ENCODE measurements at regions not wholly inside any gene's neighbourhood (a gene's known extent, or its start where the extent isn't known, plus 50 kb on each side); places are given as distances from the start of the nearest gene placed in this dataset.
"Not testable (repeated sequence)": the region's sequence is repeated elsewhere in the genome, so short reads cannot be mapped to it uniquely, and the experiment has no call there.

DNA sequence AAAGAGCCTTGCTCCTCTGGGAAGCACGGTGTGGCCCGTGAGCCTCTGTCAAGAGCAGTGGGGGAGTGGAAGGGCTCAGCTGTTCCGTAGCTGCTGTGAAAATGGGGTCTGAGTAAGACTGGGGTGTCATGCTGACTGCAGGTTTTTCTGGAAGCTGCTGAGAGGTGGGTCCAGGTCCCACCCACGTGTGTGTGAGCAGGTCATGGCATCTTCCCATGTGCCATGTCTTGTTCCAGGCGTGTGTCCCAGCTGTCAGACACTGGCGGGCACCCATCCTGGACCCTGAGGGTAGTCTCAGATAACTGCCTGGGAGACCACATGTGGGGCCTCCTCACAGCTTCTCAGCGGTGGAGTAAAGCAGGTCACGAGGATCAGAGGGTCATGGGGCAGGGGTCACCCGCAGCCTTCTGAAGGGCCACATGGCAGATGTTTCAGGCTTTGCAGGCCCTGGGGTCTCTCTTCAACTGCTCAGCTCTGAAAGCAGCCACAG, 92.9 kb downstream of the NPIPB11 start:
- H3K27me3 ChIP-seq: no peaks in the 10 kb centered on the region
- DNase-seq (ENCODE audit: low spot score in 2 of 2): no peak
- TF ChIP-seq POLR2A (IDR thresholded peaks at IDR 0.05) (no peak), CTCF (IDR thresholded peaks at IDR 0.05) (no peak), EP300 (IDR thresholded peaks at IDR 0.05) (no peak), POLR2AphosphoS5 (IDR thresholded peaks at IDR 0.05) (no peak)
- H3K4me3 ChIP-seq: no peak overlapping the region
- peaks cover 6% of the 10 kb centered on the region for H3K4me1 ChIP-seq
- no peaks in the 10 kb centered on the region for H3K36me3 ChIP-seq
- no peaks in the 10 kb centered on the region for H3K9me3 ChIP-seq
- WGBS: 63% methylated on average over 4 of the region's 9 CpGs
- H3K27ac ChIP-seq: no peak overlapping the region

DNA sequence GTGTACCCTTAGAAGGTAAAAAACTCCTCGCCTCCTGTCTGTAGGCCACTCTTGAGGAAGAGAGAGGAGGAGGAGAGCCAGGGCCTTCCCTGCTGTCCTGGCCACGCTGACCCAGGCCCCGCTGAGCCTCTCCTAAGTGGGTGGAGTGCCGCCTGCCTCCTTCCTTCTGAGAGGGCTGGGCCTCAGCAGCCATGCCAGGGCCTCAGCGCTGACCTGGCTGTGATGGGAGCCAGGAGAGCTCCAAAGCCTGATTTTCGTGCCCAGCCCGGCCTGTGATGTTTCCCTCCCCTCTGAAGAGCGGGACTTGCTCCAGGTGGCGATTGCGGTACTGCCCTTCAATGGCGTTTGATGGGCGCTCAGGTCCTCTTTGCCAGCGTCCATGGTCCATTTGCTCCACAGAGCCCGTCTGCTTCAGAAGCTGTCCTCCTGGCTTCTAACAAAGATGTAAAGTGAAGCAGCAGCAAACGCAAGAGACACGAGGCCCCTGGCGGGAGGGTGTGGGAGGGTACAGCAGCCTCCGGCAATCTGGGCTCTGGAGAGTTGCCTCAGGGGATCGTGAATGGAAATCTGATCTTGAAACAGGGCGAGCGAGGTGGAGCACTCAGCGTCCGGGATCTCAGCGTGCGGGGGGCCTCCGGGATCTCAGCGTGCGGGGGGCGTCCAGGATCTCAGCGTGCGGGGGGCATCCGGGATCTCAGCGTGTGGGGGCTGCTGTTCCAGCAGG, 93.5 kb downstream of the NPIPB11 start:
- Histone ChIP-seq H3K4me1 (peaks cover under 1% of the 10 kb centered on the region), H3K36me3 (no peaks in the 10 kb centered on the region), H3K27me3 (no peaks in the 10 kb centered on the region), H3K27ac (no peak overlapping the region), H3K4me3 (no peak overlapping the region), H3K9me3 (no peaks in the 10 kb centered on the region)
- WGBS: 86% methylated on average over 23 of the region's 33 CpGs
- DNase-seq (ENCODE audit: low spot score in 2 of 2): no peak
- no peak for TF ChIP-seq POLR2AphosphoS5 (IDR thresholded peaks at IDR 0.05)
- no peak for TF ChIP-seq CTCF (IDR thresholded peaks at IDR 0.05)
- no peak for TF ChIP-seq POLR2A (IDR thresholded peaks at IDR 0.05)
- TF ChIP-seq EP300 (IDR thresholded peaks at IDR 0.05): no peak

DNA sequence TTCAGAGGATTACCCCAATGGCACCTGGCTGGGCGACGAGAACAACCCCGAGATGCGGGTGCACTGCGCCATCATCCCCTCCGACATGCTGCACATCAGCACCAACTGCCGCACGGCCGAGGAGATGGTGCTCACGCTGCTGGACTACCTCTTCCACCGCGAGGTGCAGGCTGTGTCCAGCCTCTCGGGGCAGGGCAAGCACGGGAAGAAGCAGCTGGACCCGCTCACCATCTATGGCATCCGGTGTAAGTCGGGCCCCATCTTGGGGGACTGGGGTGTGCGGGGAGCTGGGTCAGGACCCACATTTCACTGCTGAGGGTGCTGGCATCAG, 94.2 kb downstream of the NPIPB11 start:
- H3K27me3 ChIP-seq; H3K9me3 ChIP-seq; H3K4me3 ChIP-seq; H3K4me1 ChIP-seq; DNase-seq (ENCODE audit: low spot score in 2 of 2); H3K36me3 ChIP-seq; H3K27ac ChIP-seq: not testable (repeated sequence)
- 95% methylated on average over 4 of the region's 18 CpGs for WGBS

GRCh38 chr16:29311461-29312344, 94.8 kb downstream of the NPIPB11 start:
- Histone ChIP-seq H3K4me3 (no peak overlapping the region), H3K27ac (no peak overlapping the region), H3K27me3 (no peaks in the 10 kb centered on the region), H3K4me1 (no peaks in the 10 kb centered on the region), H3K9me3 (no peaks in the 10 kb centered on the region), H3K36me3 (no peaks in the 10 kb centered on the region)
- WGBS: 100% methylated on average over 7 of the region's 20 CpGs
- DNase-seq (ENCODE audit: low spot score in 2 of 2): no peak
- no peak for TF ChIP-seq POLR2A (IDR thresholded peaks at IDR 0.05)
- TF ChIP-seq EP300 (IDR thresholded peaks at IDR 0.05): no peak
- no peak for TF ChIP-seq CTCF (IDR thresholded peaks at IDR 0.05)
- TF ChIP-seq POLR2AphosphoS5 (IDR thresholded peaks at IDR 0.05): no peak

- H3K36me3 ChIP-seq: no peaks in the 10 kb centered on the region
- TF ChIP-seq POLR2A (IDR thresholded peaks at IDR 0.05): no peak
- TF ChIP-seq CTCF (IDR thresholded peaks at IDR 0.05): no peak
- TF ChIP-seq POLR2AphosphoS5 (IDR thresholded peaks at IDR 0.05): no peak
- TF ChIP-seq EP300 (IDR thresholded peaks at IDR 0.05): no peak
- H3K4me3 ChIP-seq: no peak overlapping the region
- no peaks in the 10 kb centered on the region for H3K27me3 ChIP-seq
- no peak for DNase-seq (ENCODE audit: low spot score in 2 of 2)
- WGBS: 76% methylated on average over 4 of the region's 11 CpGs
- no peaks in the 10 kb centered on the region for H3K4me1 ChIP-seq
- no peaks in the 10 kb centered on the region for H3K9me3 ChIP-seq
- no peak overlapping the region for H3K27ac ChIP-seq
These were observed 95.6 kb downstream of the NPIPB11 start for GRCh38 chr16:29310852-29311314.

DNA sequence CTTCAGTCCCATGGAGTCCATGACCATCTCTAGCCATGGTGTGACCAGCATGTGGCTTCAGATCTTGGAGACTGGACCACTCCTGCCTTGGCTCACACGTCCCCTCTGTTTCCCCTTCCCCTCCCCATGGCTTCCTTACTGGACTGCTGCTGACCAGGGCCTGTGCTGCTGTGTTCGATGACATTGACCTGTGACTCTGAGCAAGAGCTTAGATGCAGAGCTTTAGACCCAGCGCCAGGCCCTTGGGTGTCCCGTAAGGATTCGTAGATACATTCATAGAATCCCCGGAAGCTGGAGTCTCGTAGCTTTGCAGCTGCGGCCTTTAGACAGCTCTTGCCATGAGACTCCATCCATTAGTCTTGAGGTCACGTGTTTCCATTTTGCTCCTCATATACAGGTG, 96.3 kb downstream of the NPIPB11 start:
- 96% methylated on average over 9 of the region's 9 CpGs for WGBS
- H3K27me3 ChIP-seq; H3K4me1 ChIP-seq; H3K36me3 ChIP-seq; H3K9me3 ChIP-seq; H3K4me3 ChIP-seq; H3K27ac ChIP-seq; DNase-seq (ENCODE audit: low spot score in 2 of 2): not testable (repeated sequence)

DNA sequence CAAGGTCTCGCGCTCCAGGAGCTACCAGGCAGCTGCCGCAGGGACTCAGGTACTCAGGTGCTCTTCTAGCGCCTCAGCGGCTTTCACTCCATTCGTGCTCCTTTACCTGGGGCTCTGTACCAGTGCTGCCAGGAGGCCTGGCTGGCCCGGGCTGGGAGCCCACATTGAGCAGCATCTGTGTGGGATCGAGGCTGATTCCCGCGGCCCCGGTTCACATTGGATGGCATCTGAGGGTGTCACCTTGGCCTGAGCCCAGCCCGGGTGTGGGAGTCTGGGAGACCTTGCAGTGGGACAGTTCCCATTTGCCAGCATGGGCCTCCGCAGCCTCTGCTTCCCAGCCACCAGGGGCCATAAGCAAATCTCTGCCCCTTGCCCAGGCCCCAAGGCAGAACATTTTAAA, 96.9 kb downstream of the NPIPB11 start:
- H3K27ac ChIP-seq; H3K4me1 ChIP-seq; H3K4me3 ChIP-seq; H3K36me3 ChIP-seq; H3K27me3 ChIP-seq; H3K9me3 ChIP-seq; DNase-seq (ENCODE audit: low spot score in 2 of 2): not testable (repeated sequence)
- 83% methylated on average over 10 of the region's 13 CpGs for WGBS

Data from suprapubic skin (tissue), 4 donors.